AG04450 (cell line): ENCODE measurements at regions not wholly inside any gene's neighbourhood (a gene's known extent, or its start where the extent isn't known, plus 50 kb on each side); places are given as distances from the start of the nearest gene placed in this dataset.

ENCODE experiments used
- CTCF ChIA-PET: fragments of 300-600, 350-600 bp; formaldehyde crosslinking; extraction: SDS; loops from one replicate; lab custom pipeline; 2022; ENCODE audit warnings: antibody characterized with exemption, inconsistent platforms; lab: Charles Lee
- POLR2A ChIA-PET: fragments of 350-600 bp; formaldehyde crosslinking; extraction: SDS; loops from one replicate; lab custom pipeline; 2021; ENCODE audit warnings: antibody characterized with exemption, inconsistent platforms; lab: Yijun Ruan, JAX
- DNase-seq: peaks from one replicate; pipeline ENCODE4 v3.0.0-alpha.2; 2011; ENCODE audit warnings: low read depth, low spot score
- H3K27ac ChIP-seq: one replicate; pipeline ENCODE4 v1.5.1; 2012; ENCODE audit warnings: low read depth, low read length, control low read depth
- H3K27me3 ChIP-seq: one replicate; pipeline ENCODE4 v1.6.0; 2012; ENCODE audit warnings: low read length; ENCODE audit not compliant: control insufficient read depth, insufficient read depth
- H3K4me3 ChIP-seq: 2 replicates; pipeline ENCODE4 v1.5.1; 2011; ENCODE audit warnings: mild to moderate bottlenecking, low read depth, low read length, control low read depth
- H3K9me3 ChIP-seq: 2 replicates; pipeline ENCODE4 v1.5.1; 2012; ENCODE audit warnings: low read length; ENCODE audit not compliant: control insufficient read depth, insufficient read depth
- CTCF ChIP-seq: IDR thresholded peaks from 2 replicates; pipeline ENCODE4 v1.5.1; 2011; ENCODE audit warnings: low read depth, low read length, control low read depth, inconsistent platforms

- H3K9me3 ChIP-seq = no peaks in the 10 kb centered on the region
- CTCF ChIA-PET = no interaction called here
- no peak overlapping the region for H3K4me3 ChIP-seq
- no peaks in the 10 kb centered on the region for H3K27me3 ChIP-seq
- no peak overlapping the region for H3K27ac ChIP-seq
- DNase-seq = no peak
- TF ChIP-seq CTCF = no peak
- POLR2A ChIA-PET = no interaction called here
These were observed 186.4 kb upstream of the TMC3 start for GRCh38 chr15:81560405-81560804.

DNA sequence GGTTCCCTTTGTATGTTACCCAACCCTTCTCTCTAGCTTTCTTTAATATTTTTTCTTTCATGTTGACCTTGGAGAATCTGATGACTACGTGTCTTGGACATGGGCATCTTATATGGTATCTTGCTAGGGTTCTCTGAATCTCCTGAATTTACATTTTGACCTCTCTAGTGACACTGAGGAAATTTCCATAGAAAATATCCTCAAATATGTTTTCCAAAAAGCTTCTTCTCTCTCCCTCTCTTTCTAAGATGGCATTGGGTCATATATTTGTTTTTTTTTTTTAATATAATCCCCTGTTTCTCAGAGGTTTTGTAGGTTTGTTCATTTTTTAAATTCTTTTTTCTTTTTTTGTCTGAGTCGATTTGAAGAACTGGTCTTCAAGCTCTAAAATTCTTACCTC lies 184.0 kb upstream of the TMC3 start:
- no peaks in the 10 kb centered on the region for H3K9me3 ChIP-seq
- H3K27ac ChIP-seq = no peak overlapping the region
- DNase-seq = no peak
- peaks cover 3% of the 10 kb centered on the region for H3K27me3 ChIP-seq
- ChIA-PET CTCF (no interaction called here), POLR2A (no interaction called here)
- H3K4me3 ChIP-seq = no peak overlapping the region
- TF ChIP-seq CTCF = no peak

DNA sequence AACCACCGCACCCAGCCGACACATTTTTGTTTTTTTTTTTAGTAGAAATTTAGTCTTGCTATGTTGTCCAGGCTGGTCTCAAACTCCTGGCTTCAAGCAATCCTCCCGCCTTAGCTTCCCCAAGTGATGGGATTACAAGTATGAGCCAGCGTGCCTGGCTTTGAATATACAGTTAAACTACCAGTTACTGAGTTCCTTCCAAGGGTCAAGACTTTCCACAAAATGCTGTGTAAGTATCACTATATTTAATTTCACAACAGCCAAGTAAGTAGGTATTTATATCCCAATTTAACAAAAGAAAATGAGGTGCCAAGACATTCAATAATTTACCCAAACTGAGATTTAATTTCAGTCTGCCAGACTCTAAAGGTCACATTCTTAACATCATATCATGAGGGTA lies 181.3 kb upstream of the TMC3 start:
- TF ChIP-seq CTCF = no peak
- ChIA-PET CTCF (no interaction called here), POLR2A (no interaction called here)
- no peak for DNase-seq
- Histone ChIP-seq H3K27me3 (peaks cover 4% of the 10 kb centered on the region), H3K27ac (no peak overlapping the region), H3K4me3 (no peak overlapping the region), H3K9me3 (no peaks in the 10 kb centered on the region)

- H3K27ac ChIP-seq = no peak overlapping the region
These were observed 174.5 kb upstream of the TMC3 start for GRCh38 chr15:81548365-81549130.

More at GRCh38 chr15:81548365-81549130, 174.5 kb upstream of the TMC3 start:
- CTCF ChIA-PET = interaction anchor here (0.6 kb wide), 1 partner anchor 194 kb away, joined by 3 read pairs; no protein-coding TSS in a partner anchor
- POLR2A ChIA-PET = no interaction called here
- Histone ChIP-seq H3K9me3 (no peaks in the 10 kb centered on the region), H3K27me3 (peaks cover 4% of the 10 kb centered on the region), H3K4me3 (no peak overlapping the region)
- DNase-seq = no peak
- TF ChIP-seq CTCF = no peak
